HAP-1 (cell line): ENCODE measurements at regions not wholly inside any gene's neighbourhood (a gene's known extent, or its start where the extent isn't known, plus 50 kb on each side); places are given as distances from the start of the nearest gene placed in this dataset.
A peak's percentile ranks its signal among the peaks of the same experiment; 100 is the strongest.

Source experiments
- DNase-seq, 2 experiments: peaks; one replicate each; pipeline ENCODE4 v3.0.0-alpha.2; 2016 to 2020; ENCODE audit warnings: low spot score in 2 of 2
- H3K27me3 ChIP-seq: fragments of 250-450 bp; sonication (Bioruptor Pico); 2 replicates; pipeline ENCODE4 v1.5.1; 2020; ENCODE audit warnings: low read depth, mild to moderate bottlenecking, moderate library complexity
- H3K36me3 ChIP-seq: fragments of 250-450 bp; sonication (Bioruptor Pico); replicated peaks from 2 replicates; pipeline ENCODE4 v1.5.1; 2020; ENCODE audit warnings: mild to moderate bottlenecking
- H3K4me1 ChIP-seq: fragments of 250-450 bp; sonication (Bioruptor Pico); 2 replicates; pipeline ENCODE4 v1.5.1; 2020; ENCODE audit warnings: mild to moderate bottlenecking
- H3K4me3 ChIP-seq: fragments of 250-450 bp; sonication (Bioruptor Pico); 2 replicates; pipeline ENCODE4 v1.5.1; 2020; ENCODE audit warnings: mild to moderate bottlenecking, moderate library complexity
- H3K9me3 ChIP-seq: fragments of 250-450 bp; sonication (Bioruptor Pico); 2 replicates; pipeline ENCODE4 v1.5.1; 2020; ENCODE audit warnings: mild to moderate bottlenecking, moderate library complexity
- in situ Hi-C: fragments of 300-500 bp; cut with MboI; formaldehyde crosslinking; loops from 3 replicates; pipeline ENCODE4 v1.14.3; 2020; ENCODE audit warnings: low sequenced_read_pairs, inconsistent platforms, mixed read lengths

DNA sequence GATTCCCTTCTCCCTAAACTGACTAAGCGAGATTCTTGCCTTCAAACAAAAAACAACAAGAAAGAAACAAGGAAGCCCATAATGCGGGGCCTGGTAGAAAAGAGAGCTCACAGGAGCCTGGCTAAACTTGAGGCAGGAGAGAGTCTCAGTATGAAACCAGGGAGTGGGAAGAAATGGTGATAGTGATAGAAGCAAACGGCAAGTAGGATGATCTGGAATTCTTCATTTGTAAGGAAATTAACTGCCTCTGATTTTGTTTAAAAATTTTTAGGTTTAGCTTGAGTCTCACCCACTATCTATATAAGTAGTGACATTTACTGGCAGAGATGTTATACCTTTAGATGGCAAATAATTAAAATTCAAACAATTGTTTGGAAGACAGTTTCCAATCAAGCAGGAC is 1356.5 kb upstream of the LRRTM1 start:
- no peaks in the 10 kb centered on the region for H3K9me3 ChIP-seq
- H3K4me3 ChIP-seq = no peak overlapping the region
- in situ Hi-C loops = no loop called here
- H3K27me3 ChIP-seq = no peaks in the 10 kb centered on the region
- H3K36me3 ChIP-seq = no peaks in the 10 kb centered on the region
- H3K4me1 ChIP-seq = no peaks in the 10 kb centered on the region
- no peak for DNase-seq

DNA sequence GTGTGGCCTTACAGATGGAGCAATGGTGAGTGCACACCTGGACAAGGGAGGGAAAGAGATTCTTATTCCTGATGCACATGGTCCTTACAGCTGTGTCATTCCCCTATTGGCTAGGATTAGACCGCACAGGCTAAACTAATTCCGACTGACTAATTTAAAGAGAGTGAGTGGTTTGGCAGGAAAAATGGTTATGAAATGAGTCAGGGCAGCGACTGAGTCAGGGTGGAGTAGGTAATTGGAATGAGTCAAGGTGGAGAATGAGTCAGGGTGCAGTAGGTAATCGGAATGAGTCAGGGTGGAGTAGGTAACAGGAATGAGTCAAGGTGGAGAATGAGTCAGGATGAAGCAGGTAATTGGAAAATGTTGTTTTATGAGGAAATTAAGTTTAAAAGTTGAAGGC is 1353.7 kb upstream of the LRRTM1 start:
- Histone ChIP-seq H3K9me3 (no peaks in the 10 kb centered on the region), H3K4me1 (no peaks in the 10 kb centered on the region), H3K4me3 (no peak overlapping the region), H3K27me3 (no peaks in the 10 kb centered on the region), H3K36me3 (no peaks in the 10 kb centered on the region)
- DNase-seq = no peak
- in situ Hi-C loops = no loop called here

GRCh38 chr2:81650048-81650971 is 1345.8 kb upstream of the LRRTM1 start:
- Histone ChIP-seq H3K36me3 (no peaks in the 10 kb centered on the region), H3K4me3 (no peak overlapping the region), H3K27me3 (no peaks in the 10 kb centered on the region), H3K9me3 (no peaks in the 10 kb centered on the region), H3K4me1 (peaks cover 12% of the 10 kb centered on the region)
- in situ Hi-C loops = no loop called here
- DNase-seq = no peak

GRCh38 chr2:81648806-81649205 is 1344.3 kb upstream of the LRRTM1 start:
- H3K4me3 ChIP-seq = no peak overlapping the region
- peaks cover 12% of the 10 kb centered on the region for H3K4me1 ChIP-seq
- in situ Hi-C loops = no loop called here
- no peaks in the 10 kb centered on the region for H3K9me3 ChIP-seq
- H3K27me3 ChIP-seq = no peaks in the 10 kb centered on the region
- DNase-seq = peak in 1 of 2 experiments; percentile 53
- H3K36me3 ChIP-seq = no peaks in the 10 kb centered on the region

- no peak overlapping the region for H3K4me3 ChIP-seq
- DNase-seq = peak; percentile 62 to 68
- no peaks in the 10 kb centered on the region for H3K36me3 ChIP-seq
- in situ Hi-C loops = no loop called here
- no peaks in the 10 kb centered on the region for H3K27me3 ChIP-seq
- peaks cover 12% of the 10 kb centered on the region for H3K4me1 ChIP-seq
- H3K9me3 ChIP-seq = no peaks in the 10 kb centered on the region
These were observed 1343.8 kb upstream of the LRRTM1 start for GRCh38 chr2:81648370-81648769.

DNA sequence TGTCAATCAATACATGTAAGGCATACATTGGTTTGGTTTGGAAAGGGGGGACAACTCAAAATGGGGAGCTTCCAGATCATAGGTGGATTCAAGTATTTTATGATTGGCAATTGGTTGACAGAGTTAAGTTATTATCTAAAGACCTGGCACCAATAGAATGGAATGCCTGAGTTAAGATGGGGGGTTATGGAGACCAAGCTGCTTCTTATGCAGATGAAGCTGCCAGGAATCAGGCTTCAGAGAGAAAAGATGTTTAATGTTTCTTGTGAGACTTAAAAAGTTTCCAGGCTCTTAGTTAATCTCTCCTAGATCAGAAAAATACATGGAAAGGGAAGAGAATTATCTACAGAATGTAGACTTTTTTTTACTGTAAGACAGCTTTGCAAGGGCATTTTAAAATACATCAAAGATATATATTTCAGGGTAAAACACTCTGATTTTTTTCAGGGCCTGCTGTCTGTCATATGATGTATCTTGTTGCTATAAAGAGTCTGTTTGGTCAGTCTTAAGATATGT is 1343.2 kb upstream of the LRRTM1 start:
- Histone ChIP-seq H3K4me3 (no peak overlapping the region), H3K36me3 (no peaks in the 10 kb centered on the region), H3K9me3 (no peaks in the 10 kb centered on the region), H3K27me3 (no peaks in the 10 kb centered on the region), H3K4me1 (peaks cover 12% of the 10 kb centered on the region)
- DNase-seq = peak; percentile 12 to 68
- in situ Hi-C loops = no loop called here

DNA sequence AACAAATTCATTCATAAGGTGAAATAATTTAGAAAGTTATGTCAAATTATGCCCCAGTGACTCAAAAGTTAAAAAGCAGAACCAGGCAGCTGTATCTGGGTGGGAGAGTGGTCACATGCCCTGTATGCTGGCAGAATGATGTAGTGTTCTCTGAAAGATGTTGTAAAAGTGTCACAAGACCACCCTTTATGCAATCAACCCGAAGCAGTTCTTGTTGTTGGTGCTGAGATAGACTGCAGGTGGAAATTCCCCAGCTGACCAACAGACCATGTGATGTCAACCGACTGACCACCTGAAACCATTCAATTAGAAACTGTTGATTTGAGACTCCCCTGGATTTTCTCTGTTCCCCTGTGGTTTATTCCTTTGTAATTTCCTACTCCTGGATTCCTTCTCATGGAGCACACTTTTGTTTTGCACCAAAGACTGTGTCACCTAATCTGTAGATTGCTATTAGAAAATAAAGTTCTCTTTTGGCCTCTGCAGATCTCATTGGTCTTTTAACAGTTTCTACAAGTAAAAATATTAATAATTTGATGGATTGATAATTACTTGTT is 1341.3 kb upstream of the LRRTM1 start:
- in situ Hi-C loops = no loop called here
- H3K27me3 ChIP-seq = no peaks in the 10 kb centered on the region
- no peak overlapping the region for H3K4me3 ChIP-seq
- H3K9me3 ChIP-seq = no peaks in the 10 kb centered on the region
- peaks cover 12% of the 10 kb centered on the region for H3K4me1 ChIP-seq
- H3K36me3 ChIP-seq = no peaks in the 10 kb centered on the region
- no peak for DNase-seq

DNA sequence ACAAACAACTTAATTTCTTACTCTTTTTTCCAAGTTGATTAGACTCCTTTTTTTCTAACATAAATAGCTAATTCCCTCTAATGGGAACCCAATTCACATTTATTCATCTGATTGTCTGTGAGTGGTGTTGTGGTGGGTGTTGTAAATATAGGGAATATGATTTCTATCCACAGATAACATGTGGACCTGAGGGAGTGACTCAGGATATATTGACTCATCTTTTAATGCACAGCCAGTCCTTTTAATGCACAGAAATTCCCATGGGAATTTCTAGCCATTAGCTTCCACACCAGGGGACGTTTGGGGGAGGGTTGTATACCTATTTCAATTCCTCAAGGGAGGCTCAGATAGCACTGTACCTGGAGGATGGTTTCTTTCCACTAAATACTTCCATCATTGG is 1339.6 kb upstream of the LRRTM1 start:
- Histone ChIP-seq H3K9me3 (no peaks in the 10 kb centered on the region), H3K4me1 (peaks cover 12% of the 10 kb centered on the region), H3K36me3 (no peaks in the 10 kb centered on the region), H3K4me3 (no peak overlapping the region), H3K27me3 (no peaks in the 10 kb centered on the region)
- in situ Hi-C loops = no loop called here
- no peak for DNase-seq

DNA sequence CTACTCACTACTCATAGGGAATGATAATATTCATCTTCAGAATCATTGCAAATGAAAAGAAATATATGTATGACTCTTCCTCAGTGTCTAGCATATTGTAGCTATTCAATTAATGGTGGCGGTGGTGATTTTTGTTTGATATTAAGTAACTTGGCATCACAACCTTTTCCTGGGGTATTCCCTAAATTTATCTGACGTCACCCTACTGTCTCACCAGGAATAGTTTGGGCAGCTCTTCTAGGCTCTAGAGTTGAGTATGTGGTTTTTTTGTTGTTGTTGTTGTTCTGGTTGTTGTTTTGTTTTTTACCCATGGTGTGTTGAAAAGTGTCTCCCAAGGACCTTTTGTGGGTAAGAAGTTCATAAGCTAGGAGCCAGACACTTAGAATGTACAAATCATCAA is 1320.3 kb upstream of the LRRTM1 start:
- no peak for DNase-seq
- no peak overlapping the region for H3K4me3 ChIP-seq
- no peaks in the 10 kb centered on the region for H3K36me3 ChIP-seq
- H3K27me3 ChIP-seq = no peaks in the 10 kb centered on the region
- in situ Hi-C loops = no loop called here
- no peaks in the 10 kb centered on the region for H3K4me1 ChIP-seq
- H3K9me3 ChIP-seq = no peaks in the 10 kb centered on the region

GRCh38 chr2:81600088-81600487 is 1295.5 kb upstream of the LRRTM1 start:
- Histone ChIP-seq H3K9me3 (no peaks in the 10 kb centered on the region), H3K4me1 (peaks cover 5% of the 10 kb centered on the region; the same call in 1 of the 2 replicates), H3K4me3 (no peak overlapping the region), H3K27me3 (no peaks in the 10 kb centered on the region), H3K36me3 (no peaks in the 10 kb centered on the region)
- in situ Hi-C loops = no loop called here
- no peak for DNase-seq

DNA sequence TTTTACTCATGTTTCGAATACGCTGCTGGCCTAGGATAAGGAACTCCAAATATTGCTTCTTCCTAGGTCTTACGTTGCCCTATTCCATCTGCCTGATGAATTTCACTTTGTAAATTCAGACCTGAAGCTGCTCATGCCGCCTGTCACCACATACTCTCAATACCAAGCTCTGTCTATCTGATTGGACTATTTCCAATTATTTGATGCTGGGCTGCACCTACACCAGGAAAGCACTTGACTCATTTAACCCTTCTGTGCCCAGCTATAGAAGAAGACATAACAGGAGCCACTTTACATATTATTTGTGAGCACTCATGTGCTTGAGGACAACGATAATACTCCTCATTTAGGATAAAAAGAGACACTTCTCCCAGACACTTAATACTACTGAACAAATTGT is 1293.9 kb upstream of the LRRTM1 start:
- peaks cover 8% of the 10 kb centered on the region; the same call in 1 of the 2 replicates for H3K4me1 ChIP-seq
- no peak for DNase-seq
- no peaks in the 10 kb centered on the region for H3K36me3 ChIP-seq
- H3K27me3 ChIP-seq = no peaks in the 10 kb centered on the region
- in situ Hi-C loops = no loop called here
- no peak overlapping the region for H3K4me3 ChIP-seq
- no peaks in the 10 kb centered on the region for H3K9me3 ChIP-seq

- in situ Hi-C loops = no loop called here
- no peak for DNase-seq
- H3K4me3 ChIP-seq = no peak overlapping the region
- H3K36me3 ChIP-seq = no peaks in the 10 kb centered on the region
- H3K27me3 ChIP-seq = no peaks in the 10 kb centered on the region
- H3K9me3 ChIP-seq = no peaks in the 10 kb centered on the region
- H3K4me1 ChIP-seq = no peaks in the 10 kb centered on the region
These were observed 1284.9 kb upstream of the LRRTM1 start for GRCh38 chr2:81589406-81589805.

- no peak for DNase-seq
- Histone ChIP-seq H3K9me3 (no peaks in the 10 kb centered on the region), H3K4me1 (no peaks in the 10 kb centered on the region), H3K4me3 (no peak overlapping the region), H3K27me3 (no peaks in the 10 kb centered on the region), H3K36me3 (no peaks in the 10 kb centered on the region)
- in situ Hi-C loops = no loop called here
These were observed 1279.0 kb upstream of the LRRTM1 start for GRCh38 chr2:81583311-81584108.

- Histone ChIP-seq H3K9me3 (no peaks in the 10 kb centered on the region), H3K4me1 (no peaks in the 10 kb centered on the region), H3K36me3 (no peaks in the 10 kb centered on the region), H3K27me3 (no peaks in the 10 kb centered on the region), H3K4me3 (no peak overlapping the region)
- DNase-seq = no peak
- in situ Hi-C loops = no loop called here
These were observed 1272.2 kb upstream of the LRRTM1 start for GRCh38 chr2:81576713-81577112.
